Caco-2 (cell line): ENCODE measurements at regions not wholly inside any gene's neighbourhood (a gene's known extent, or its start where the extent isn't known, plus 50 kb on each side); places are given as distances from the start of the nearest gene placed in this dataset.

Source experiments
- BruUV-seq: library from RNA; stranded (reverse); fragments of 400-500 nt; replicated peaks from 2 replicates; lab custom pipeline; 2021; lab: Mats Ljungman, UMichigan
- CTCF ChIA-PET: fragments of 300-600 bp; sonication (Branson Sonifier 250); formaldehyde crosslinking; loops from one replicate; lab custom pipeline; 2022; ENCODE audit warnings: antibody characterized with exemption; lab: Charles Lee
- POLR2A ChIA-PET: fragments of 300-600 bp; sonication (Branson Sonifier 250); formaldehyde crosslinking; loops from one replicate; lab custom pipeline; 2022; ENCODE audit warnings: antibody characterized with exemption; lab: Charles Lee
- DNase-seq, 2 experiments: peaks; one replicate each; pipeline versions ENCODE4 v3.0.0 to v3.0.0-alpha.2; 2020 to 2022
- H3K27me3 ChIP-seq: replicated peaks from 2 replicates; pipeline ENCODE4 v1.6.0; 2011; ENCODE audit warnings: low read length; ENCODE audit not compliant: control insufficient read depth, insufficient read depth
- H3K36me3 ChIP-seq: 2 replicates; pipeline ENCODE4 v1.5.1; 2011; ENCODE audit warnings: low read length; ENCODE audit not compliant: control insufficient read depth, insufficient read depth
- H3K4me1 ChIP-seq: fragments of 250-450 bp; sonication (Bioruptor Pico); 2 replicates; pipeline ENCODE4 v1.5.1; 2020; ENCODE audit warnings: mild to moderate bottlenecking
- H3K4me3 ChIP-seq: 2 replicates; pipeline ENCODE4 v1.5.1; 2011; ENCODE audit warnings: low read depth, mild to moderate bottlenecking, control low read depth, low read length
- H3K9me3 ChIP-seq: fragments of 250-450 bp; sonication (Bioruptor Pico); 2 replicates; pipeline ENCODE4 v1.5.1; 2020; ENCODE audit warnings: mild to moderate bottlenecking, moderate library complexity
- H3K27ac Mint-ChIP-seq: one replicate; pipeline ENCODE4 v1.8.0; 2022; ENCODE audit warnings: mixed read lengths; ENCODE audit not compliant: unreplicated experiment
- H3K27me3 Mint-ChIP-seq: one replicate; pipeline ENCODE4 v1.8.0; 2022; ENCODE audit warnings: mixed read lengths; ENCODE audit not compliant: insufficient read depth, unreplicated experiment
- H3K36me3 Mint-ChIP-seq: one replicate; pipeline ENCODE4 v1.8.0; 2022; ENCODE audit warnings: mild to moderate bottlenecking, mixed read lengths; ENCODE audit not compliant: insufficient read depth, unreplicated experiment
- H3K4me1 Mint-ChIP-seq: one replicate; pipeline ENCODE4 v1.8.0; 2022; ENCODE audit warnings: low read depth, mixed read lengths; ENCODE audit not compliant: unreplicated experiment
- H3K4me3 Mint-ChIP-seq: one replicate; pipeline ENCODE4 v1.8.0; 2022; ENCODE audit warnings: mild to moderate bottlenecking, moderate library complexity, mixed read lengths; ENCODE audit not compliant: unreplicated experiment
- H3K9me3 Mint-ChIP-seq: one replicate; pipeline ENCODE4 v1.8.0; 2022; ENCODE audit warnings: mixed read lengths; ENCODE audit not compliant: unreplicated experiment
- CTCF ChIP-seq, 2 experiments: fragments of 200-600 bp in 1 of 2; IDR thresholded peaks; 1 replicate in 1 of 2; 2 replicates in 1 of 2; pipeline versions ENCODE4 v1.5.1 to v1.8.0; 2011 to 2022; ENCODE audit warnings: antibody characterized with exemption in 1 of 2, control low read depth in 1 of 2, inconsistent platforms in 1 of 2, low read depth in 1 of 2, low read length in 1 of 2, mild to moderate bottlenecking in 1 of 2, moderate library complexity in 1 of 2; ENCODE audit not compliant: insufficient read depth in 1 of 2, severe bottlenecking in 1 of 2, unreplicated experiment in 1 of 2
- intact Hi-C: fragments of 100-400 bp; cut with micrococcal nuclease; formaldehyde crosslinking; loops from one replicate; pipeline ENCODE4 v1.10.0; 2022; ENCODE audit not compliant: unreplicated experiment

- no peak for TF ChIP-seq CTCF (IDR thresholded peaks at IDR 0.05; ENCODE audit: insufficient read depth in 1 of 2, low read depth in 1 of 2, low read length in 1 of 2, severe bottlenecking in 1 of 2, unreplicated experiment in 1 of 2)
- Histone ChIP-seq H3K9me3 (no peaks in the 10 kb centered on the region), H3K36me3 (no peaks in the 10 kb centered on the region), H3K4me1 (no peaks in the 10 kb centered on the region), H3K4me3 (no peak overlapping the region), H3K27me3 (no peaks in the 10 kb centered on the region)
- H3K36me3 Mint-ChIP-seq: no peaks in the 10 kb centered on the region
- DNase-seq: no peak
- ChIA-PET POLR2A (no interaction called here), CTCF (no interaction called here)
- H3K27ac Mint-ChIP-seq: no peak overlapping the region
- H3K9me3 Mint-ChIP-seq: no peaks in the 10 kb centered on the region
- intact Hi-C loops: no loop called here
- BruUV-seq: no TSS peak
- no peak overlapping the region for H3K4me3 Mint-ChIP-seq
- peaks cover 7% of the 10 kb centered on the region for H3K27me3 Mint-ChIP-seq
- no peaks in the 10 kb centered on the region for H3K4me1 Mint-ChIP-seq
These were observed 209.2 kb upstream of the STK17B start for GRCh38 chr2:196380575-196380974.

- Mint-ChIP-seq H3K27ac (no peak overlapping the region), H3K4me3 (no peak overlapping the region), H3K9me3 (no peaks in the 10 kb centered on the region), H3K36me3 (no peaks in the 10 kb centered on the region), H3K4me1 (no peaks in the 10 kb centered on the region), H3K27me3 (peaks cover 7% of the 10 kb centered on the region)
- POLR2A ChIA-PET: no interaction called here
- H3K36me3 ChIP-seq: no peaks in the 10 kb centered on the region
- H3K4me3 ChIP-seq: no peak overlapping the region
- CTCF ChIA-PET: no interaction called here
- no TSS peak for BruUV-seq
- no peaks in the 10 kb centered on the region for H3K9me3 ChIP-seq
- DNase-seq: no peak
- H3K4me1 ChIP-seq: no peaks in the 10 kb centered on the region
- no peaks in the 10 kb centered on the region for H3K27me3 ChIP-seq
- no peak for TF ChIP-seq CTCF (IDR thresholded peaks at IDR 0.05; ENCODE audit: insufficient read depth in 1 of 2, low read depth in 1 of 2, low read length in 1 of 2, severe bottlenecking in 1 of 2, unreplicated experiment in 1 of 2)
- intact Hi-C loops: no loop called here
These were observed 210.1 kb upstream of the STK17B start for GRCh38 chr2:196381464-196381863.

- Mint-ChIP-seq H3K27me3 (peaks cover 8% of the 10 kb centered on the region), H3K4me3 (no peak overlapping the region), H3K9me3 (no peaks in the 10 kb centered on the region), H3K36me3 (no peaks in the 10 kb centered on the region), H3K4me1 (no peaks in the 10 kb centered on the region), H3K27ac (no peak overlapping the region)
- no peaks in the 10 kb centered on the region for H3K27me3 ChIP-seq
- no peaks in the 10 kb centered on the region for H3K9me3 ChIP-seq
- H3K4me3 ChIP-seq: no peak overlapping the region
- intact Hi-C loops: no loop called here
- H3K36me3 ChIP-seq: no peaks in the 10 kb centered on the region
- CTCF ChIA-PET: no interaction called here
- no TSS peak for BruUV-seq
- DNase-seq: no peak
- no peak for TF ChIP-seq CTCF (IDR thresholded peaks at IDR 0.05; ENCODE audit: insufficient read depth in 1 of 2, low read depth in 1 of 2, low read length in 1 of 2, severe bottlenecking in 1 of 2, unreplicated experiment in 1 of 2)
- no peaks in the 10 kb centered on the region for H3K4me1 ChIP-seq
- POLR2A ChIA-PET: no interaction called here
These were observed 212.4 kb upstream of the STK17B start for GRCh38 chr2:196383799-196384198.
